ENCODE measurements at regions not wholly inside any gene's neighbourhood (a gene's known extent, or its start where the extent isn't known, plus 50 kb on each side); places are given as distances from the start of the nearest gene placed in this dataset.

- no peak for DNase-seq (ENCODE audit: low read depth in 4 of 4, low spot score in 3 of 4)
Measured at GRCh38 chr4:41358647-41359421, 102.1 kb downstream of the UCHL1 start.

- no peak for DNase-seq (ENCODE audit: low read depth in 4 of 4, low spot score in 3 of 4)
Measured at GRCh38 chr4:41359422-41359775, 102.7 kb downstream of the UCHL1 start.

GRCh38 chr4:41359836-41360213, 103.1 kb downstream of the UCHL1 start:
- no peak for DNase-seq (ENCODE audit: low read depth in 4 of 4, low spot score in 3 of 4)

GRCh38 chr4:41360214-41360920, 103.6 kb downstream of the UCHL1 start:
- peak in 2 of 4 donors; percentile 43 to 56 for DNase-seq (ENCODE audit: low read depth in 4 of 4, low spot score in 3 of 4)

GRCh38 chr4:41360921-41361793, 104.4 kb downstream of the UCHL1 start:
- DNase-seq (ENCODE audit: low read depth in 4 of 4, low spot score in 3 of 4), result no peak

- DNase-seq (ENCODE audit: low read depth in 4 of 4, low spot score in 3 of 4), result no peak
Measured at GRCh38 chr4:41361794-41362526, 105.2 kb downstream of the UCHL1 start.

GRCh38 chr4:41362621-41363383, 106.1 kb downstream of the UCHL1 start:
- no peak for DNase-seq (ENCODE audit: low read depth in 4 of 4, low spot score in 3 of 4)

GRCh38 chr4:41363384-41363981, 106.8 kb downstream of the UCHL1 start:
- no peak for DNase-seq (ENCODE audit: low read depth in 4 of 4, low spot score in 3 of 4)

- no peak for DNase-seq (ENCODE audit: low read depth in 4 of 4, low spot score in 3 of 4)
Measured at GRCh38 chr4:41364876-41365275, 108.1 kb downstream of the UCHL1 start.

- DNase-seq (ENCODE audit: low read depth in 4 of 4, low spot score in 3 of 4), result no peak
Measured at GRCh38 chr4:41365681-41366080, 109.0 kb downstream of the UCHL1 start.

- DNase-seq (ENCODE audit: low read depth in 4 of 4, low spot score in 3 of 4), result no peak
Measured at GRCh38 chr4:41366911-41367517, 110.3 kb downstream of the UCHL1 start.

GRCh38 chr4:41369680-41370079, 113.0 kb downstream of the UCHL1 start:
- DNase-seq (ENCODE audit: low read depth in 4 of 4, low spot score in 3 of 4), result no peak

- DNase-seq (ENCODE audit: low read depth in 4 of 4, low spot score in 3 of 4), result no peak
Measured at GRCh38 chr4:41373221-41373620, 116.5 kb downstream of the UCHL1 start.

GRCh38 chr4:41374490-41374889, 117.8 kb downstream of the UCHL1 start:
- DNase-seq (ENCODE audit: low read depth in 4 of 4, low spot score in 3 of 4), result no peak

- no peak for DNase-seq (ENCODE audit: low read depth in 4 of 4, low spot score in 3 of 4)
Measured at GRCh38 chr4:41375561-41375960, 118.8 kb downstream of the UCHL1 start.

GRCh38 chr4:41377196-41377595, 120.5 kb downstream of the UCHL1 start:
- DNase-seq (ENCODE audit: low read depth in 4 of 4, low spot score in 3 of 4), result no peak

- DNase-seq (ENCODE audit: low read depth in 4 of 4, low spot score in 3 of 4), result no peak
Measured at GRCh38 chr4:41379230-41379629, 122.5 kb downstream of the UCHL1 start.

- DNase-seq (ENCODE audit: low read depth in 4 of 4, low spot score in 3 of 4), result no peak
Measured at GRCh38 chr4:41380511-41381157, 123.9 kb downstream of the UCHL1 start.

- DNase-seq (ENCODE audit: low read depth in 4 of 4, low spot score in 3 of 4), result no peak
Measured at GRCh38 chr4:41381384-41381783, 124.7 kb downstream of the UCHL1 start.

All from right renal pelvis (tissue), 4 donors.